K562 (cell line): ENCODE measurements at regions not wholly inside any gene's neighbourhood (a gene's known extent, or its start where the extent isn't known, plus 50 kb on each side); places are given as distances from the start of the nearest gene placed in this dataset.

ENCODE experiments used
- ATAC-seq: fragments of 200-7000 bp; cut with Tn5 transposase; 3 replicates; pipeline ENCODE4 v1.9.1; 2020; ENCODE audit warnings: moderate library complexity
- BruUV-seq: library from RNA; stranded (reverse); fragments of 400-500 nt; replicated peaks from 2 replicates; lab custom pipeline; 2021; lab: Mats Ljungman, UMichigan
- CTCF ChIA-PET: fragments of 300-600 bp; formaldehyde crosslinking; extraction: SDS; loops from one replicate; lab custom pipeline; 2021; ENCODE audit warnings: low intra/inter-chr PET ratio; lab: Yijun Ruan, JAX
- POLR2A ChIA-PET: fragments of 300-600, 350-650 bp; sonication (Branson Sonifier 250); formaldehyde crosslinking; extraction: SDS; loops from one replicate; lab custom pipeline; 2021; ENCODE audit warnings: antibody characterized with exemption, inconsistent platforms; lab: Yijun Ruan, JAX
- DNase-seq, 4 experiments: peaks; one replicate each; pipeline versions ENCODE4 v3.0.0 to v3.0.0-alpha.2; 2011 to 2018; ENCODE audit warnings: low spot score in 3 of 4, mixed read lengths in 3 of 4; ENCODE audit errors: extremely low read depth in 1 of 4
- FAIRE-seq: peaks from 2 replicates; lab custom pipeline; 2011; peaks lifted over from hg19 to GRCh38; lab: Jason Lieb, UNC
- H2AFZ ChIP-seq: 2 replicates; pipeline ENCODE4 v1.6.0; 2011; ENCODE audit warnings: low read depth, low read length, control low read depth, inconsistent platforms
- H3K27ac ChIP-seq: fragments of 200-600 bp; 3 replicates; pipeline ENCODE4 v1.8.0; 2011; ENCODE audit warnings: low read depth, mild to moderate bottlenecking, control low read depth, inconsistent platforms, low read length, moderate library complexity, mixed read lengths; ENCODE audit errors: extremely low read depth
- H3K27me3 ChIP-seq, 2 experiments: fragments of 300-600 bp in 1 of 2; 2 replicates in 1 of 2; 3 replicates in 1 of 2; pipeline versions ENCODE4 v1.6.0 to v1.8.0; 2011; ENCODE audit warnings: inconsistent platforms in 2 of 2, low read length in 2 of 2, mild to moderate bottlenecking in 1 of 2, mixed read lengths in 1 of 2, moderate library complexity in 1 of 2; ENCODE audit not compliant: control insufficient read depth in 2 of 2, insufficient read depth in 2 of 2
- H3K36me3 ChIP-seq: fragments of 300-600 bp; 3 replicates; pipeline ENCODE4 v1.8.0; 2011; ENCODE audit warnings: mild to moderate bottlenecking, low read length, inconsistent platforms; ENCODE audit not compliant: control insufficient read depth, insufficient read depth
- H3K4me1 ChIP-seq, 2 experiments: fragments of 200-600 bp in 1 of 2; replicated peaks in 1 of 2; 2 replicates in 1 of 2; 3 replicates in 1 of 2; pipeline versions ENCODE4 v1.5.1 to v1.8.0; 2011; ENCODE audit warnings: inconsistent platforms in 2 of 2, low read length in 2 of 2, mild to moderate bottlenecking in 1 of 2, mixed read lengths in 1 of 2, moderate library complexity in 1 of 2; ENCODE audit not compliant: control insufficient read depth in 2 of 2, insufficient read depth in 2 of 2
- H3K4me2 ChIP-seq: 2 replicates; pipeline ENCODE4 v1.6.1; 2011; ENCODE audit warnings: low read length, control low read depth, inconsistent platforms, mixed read lengths; ENCODE audit not compliant: insufficient read depth
- H3K4me3 ChIP-seq: fragments of 200-600 bp; sonication (generic), shearing (Covaris generic); 2 replicates; pipeline ENCODE4 v1.5.1; 2016; ENCODE audit warnings: control low read depth, inconsistent platforms
- H3K79me2 ChIP-seq: fragments of 200-600 bp; 3 replicates; pipeline ENCODE4 v1.8.0; 2011; ENCODE audit warnings: low read length, inconsistent platforms; ENCODE audit not compliant: control insufficient read depth, insufficient read depth
- H3K9ac ChIP-seq, 2 experiments: 2 replicates each; pipeline versions ENCODE4 v1.6.0 to v1.6.1; 2011; ENCODE audit warnings: low read depth in 2 of 2, low read length in 2 of 2, control low read depth in 1 of 2, inconsistent platforms in 1 of 2, mild to moderate bottlenecking in 1 of 2, mixed read lengths in 1 of 2; ENCODE audit not compliant: insufficient read depth in 1 of 2
- H3K9me1 ChIP-seq: one replicate; pipeline ENCODE4 v1.6.0; 2011; ENCODE audit warnings: inconsistent platforms, mild to moderate bottlenecking, low read length, moderate library complexity; ENCODE audit not compliant: control insufficient read depth, insufficient read depth
- H3K9me3 ChIP-seq: replicated peaks from 2 replicates; pipeline ENCODE4 v1.5.1; 2011; ENCODE audit warnings: low read depth, low read length, inconsistent platforms; ENCODE audit not compliant: control insufficient read depth, insufficient read depth
- H4K20me1 ChIP-seq: replicated peaks from 2 replicates; pipeline ENCODE4 v1.6.1; 2011; ENCODE audit warnings: low read length, inconsistent platforms, mixed read lengths; ENCODE audit not compliant: control insufficient read depth, insufficient read depth
- ASH1L ChIP-seq: fragments of 450-650 bp; IDR thresholded peaks from 2 replicates; pipeline ENCODE4 v1.6.1; 2018; ENCODE audit warnings: borderline replicate concordance, mild to moderate bottlenecking, low read depth; ENCODE audit not compliant: partially characterized antibody
- ATF4 ChIP-seq: fragments of 450-650 bp; formaldehyde crosslinking; IDR thresholded peaks from 2 replicates; pipeline ENCODE4 v1.4.0; 2022; ENCODE audit warnings: mild to moderate bottlenecking, moderate library complexity
- DEAF1 ChIP-seq: fragments of 450-650 bp; formaldehyde crosslinking; IDR thresholded peaks from 2 replicates; pipeline ENCODE4 v1.4.0; 2020; ENCODE audit warnings: mild to moderate bottlenecking, moderate library complexity
- ELK3 ChIP-seq: fragments of 450-650 bp; formaldehyde crosslinking; IDR thresholded peaks from 2 replicates; pipeline ENCODE4 v1.4.0; 2020; ENCODE audit warnings: mild to moderate bottlenecking
- FOSL1 ChIP-seq: fragments of 200-800 bp; sonication (Bioruptor generic); conservative IDR thresholded peaks from 2 replicates; pipeline ENCODE4 v1.6.1; 2016; ENCODE audit warnings: missing genetic modification characterization, missing compliant biosample characterization
- NBN ChIP-seq: fragments of 450-650 bp; IDR thresholded peaks from 2 replicates; pipeline ENCODE4 v1.6.1; 2016; ENCODE audit warnings: low read depth, mild to moderate bottlenecking
- NR2F6 ChIP-seq: fragments of 450-650 bp; formaldehyde crosslinking; IDR thresholded peaks from 2 replicates; pipeline ENCODE4 v1.4.0; 2020; ENCODE audit warnings: mild to moderate bottlenecking
- RBM39 ChIP-seq: fragments of 200-400 bp; formaldehyde crosslinking; optimal IDR thresholded peaks from 2 replicates; pipeline ENCODE3; 2018; ENCODE audit warnings: low read depth, low read length
- TRIM28 ChIP-seq: fragments of 450-650 bp; IDR thresholded peaks from 2 replicates; pipeline ENCODE4 v1.6.1; 2017
- ZBTB43 ChIP-seq: sonication (generic); formaldehyde crosslinking; IDR thresholded peaks from 2 replicates; pipeline ENCODE4 v1.8.0; 2023; ENCODE audit warnings: mild to moderate bottlenecking, missing genetic modification reagents
- ZFPM2 ChIP-seq: fragments of 250-450 bp; sonication (Bioruptor Pico); IDR thresholded peaks from 2 replicates; pipeline ENCODE4 v1.5.1; 2022; ENCODE audit warnings: mild to moderate bottlenecking
- ZNF445 ChIP-seq: fragments of 250-450 bp; sonication (Bioruptor Pico); IDR thresholded peaks from 2 replicates; pipeline ENCODE4 v1.4.0; 2020; ENCODE audit warnings: low read depth, mild to moderate bottlenecking, moderate library complexity
- ZNF785 ChIP-seq: fragments of 250-450 bp; sonication (Bioruptor Pico); IDR thresholded peaks from 2 replicates; pipeline ENCODE4 v1.4.0; 2020; ENCODE audit warnings: mild to moderate bottlenecking
- WGBS: fragments of 100-300 bp; shearing (Covaris generic); methylation state at CpG from one replicate; pipeline ENCODE4 v1.1.6; 2016; ENCODE audit warnings: low coverage, mixed read lengths; ENCODE audit not compliant: insufficient coverage; ENCODE audit errors: missing lambda C conversion rate; 5-methylcytosine and 5-hydroxymethylcytosine counted together
- in situ Hi-C: fragments of 300-500 bp; cut with MboI; formaldehyde crosslinking; loops from 4 replicates; pipeline ENCODE4 v1.15.0; 2018; ENCODE audit warnings: inconsistent platforms, mixed read lengths
- intact Hi-C: fragments of 100-400 bp; cut with micrococcal nuclease; formaldehyde crosslinking; loops from 2 replicates; pipeline ENCODE4 v1.14.2; 2022

GRCh38 chr11:24406389-24406788 lies 90.5 kb upstream of the LUZP2 start:
- in situ Hi-C loops (no loop called here), intact Hi-C loops (no loop called here)
- CTCF ChIA-PET: no interaction called here
- no peak for TF ChIP-seq NR2F6
- no peak overlapping the region for H3K4me3 ChIP-seq
- H3K79me2 ChIP-seq: no peaks in the 10 kb centered on the region
- no peak overlapping the region for H2AFZ ChIP-seq
- no peaks in the 10 kb centered on the region for H3K27me3 ChIP-seq
- POLR2A ChIA-PET: no interaction called here
- ATAC-seq: no peak
- H3K9me1 ChIP-seq: no peaks in the 10 kb centered on the region
- H3K9me3 ChIP-seq: no peaks in the 10 kb centered on the region
- WGBS: 1% methylated on average over 6 of the region's 6 CpGs
- no TSS peak for BruUV-seq
- H4K20me1 ChIP-seq: no peaks in the 10 kb centered on the region
- FAIRE-seq: no peak
- H3K4me2 ChIP-seq: no peak overlapping the region
- no peak for DNase-seq
- H3K9ac ChIP-seq: no peak overlapping the region
- no peaks in the 10 kb centered on the region for H3K4me1 ChIP-seq
- no peaks in the 10 kb centered on the region for H3K36me3 ChIP-seq
- H3K27ac ChIP-seq: no peak overlapping the region

GRCh38 chr11:24406980-24407379 lies 89.9 kb upstream of the LUZP2 start:
- WGBS: 0% methylated on average over 6 of the region's 9 CpGs
- H3K9me3 ChIP-seq: no peaks in the 10 kb centered on the region
- H3K27ac ChIP-seq: no peak overlapping the region
- BruUV-seq: no TSS peak
- no peak overlapping the region for H3K9ac ChIP-seq
- no peak overlapping the region for H2AFZ ChIP-seq
- H3K4me1 ChIP-seq: no peaks in the 10 kb centered on the region
- intact Hi-C loops (no loop called here), in situ Hi-C loops (no loop called here)
- H4K20me1 ChIP-seq: no peaks in the 10 kb centered on the region
- H3K4me2 ChIP-seq: no peak overlapping the region
- ChIA-PET POLR2A (no interaction called here), CTCF (no interaction called here)
- H3K36me3 ChIP-seq: no peaks in the 10 kb centered on the region
- no peak for ATAC-seq
- H3K4me3 ChIP-seq: no peak overlapping the region
- H3K79me2 ChIP-seq: no peaks in the 10 kb centered on the region
- no peaks in the 10 kb centered on the region for H3K27me3 ChIP-seq
- DNase-seq: no peak
- no peak for FAIRE-seq
- TF ChIP-seq ZBTB43 (CRISPR knock-in tag) (no peak), ASH1L (no peak), FOSL1 (tag) (no peak), ATF4 (CRISPR knock-in tag) (no peak), NBN (no peak), ELK3 (no peak), RBM39 (no peak), ZFPM2 (CRISPR knock-in tag) (no peak), TRIM28 (no peak), ZNF445 (no peak), ZNF785 (CRISPR knock-in tag) (no peak), DEAF1 (CRISPR knock-in tag) (no peak)
- H3K9me1 ChIP-seq: no peaks in the 10 kb centered on the region
